Fibroblast of mammary gland (primary cell): ENCODE measurements at regions not wholly inside any gene's neighbourhood (a gene's known extent, or its start where the extent isn't known, plus 50 kb on each side); places are given as distances from the start of the nearest gene placed in this dataset.

ENCODE experiments used
- DNase-seq: peaks from one replicate; pipeline ENCODE4 v3.0.0-alpha.2; 2010; ENCODE audit warnings: low read depth
- H3K4me3 ChIP-seq: 2 replicates; pipeline ENCODE4 v1.5.1; 2011; ENCODE audit warnings: low read depth, mild to moderate bottlenecking, low read length, moderate library complexity; ENCODE audit not compliant: control insufficient read depth
- CTCF ChIP-seq: conservative IDR thresholded peaks from 2 replicates; pipeline ENCODE4 v1.5.1; 2011; ENCODE audit warnings: low read depth, low read length, inconsistent platforms; ENCODE audit not compliant: control insufficient read depth, insufficient read depth

- no peak overlapping the region for H3K4me3 ChIP-seq
- no peak for DNase-seq
- no peak for TF ChIP-seq CTCF
Observed at GRCh38 chr13:111974341-111974640, 92.7 kb upstream of the SOX1 start.

GRCh38 chr13:111975539-111976473 is 91.1 kb upstream of the SOX1 start:
- DNase-seq, result no peak
- H3K4me3 ChIP-seq, result no peak overlapping the region
- TF ChIP-seq CTCF, result no peak

GRCh38 chr13:111976474-111977178 is 90.3 kb upstream of the SOX1 start:
- no peak for TF ChIP-seq CTCF
- DNase-seq, result no peak
- H3K4me3 ChIP-seq, result no peak overlapping the region

DNA sequence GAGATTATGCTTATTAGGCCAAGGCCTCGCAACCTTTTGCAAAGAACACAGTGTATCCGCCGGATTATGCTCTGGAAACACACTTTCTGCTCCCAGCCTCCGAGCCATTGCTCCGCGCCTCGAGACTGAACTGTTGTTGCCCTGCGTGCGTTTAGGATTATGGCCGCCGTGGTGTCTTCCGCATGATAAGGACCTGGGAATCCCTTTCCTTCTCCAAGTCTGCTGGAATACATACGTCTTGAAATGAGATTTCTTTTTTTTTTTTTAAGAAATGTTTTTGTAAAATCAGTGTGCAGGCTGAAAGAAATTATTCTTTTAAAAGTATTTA is 89.8 kb upstream of the SOX1 start:
- no peak overlapping the region for H3K4me3 ChIP-seq
- TF ChIP-seq CTCF, result no peak
- no peak for DNase-seq

GRCh38 chr13:111978546-111978945 is 88.4 kb upstream of the SOX1 start:
- DNase-seq, result no peak
- H3K4me3 ChIP-seq, result no peak overlapping the region
- no peak for TF ChIP-seq CTCF

- TF ChIP-seq CTCF, result no peak
- H3K4me3 ChIP-seq, result no peak overlapping the region
- DNase-seq, result no peak
Observed at GRCh38 chr13:111980146-111980929, 86.6 kb upstream of the SOX1 start.
